Activated CD4-positive, alpha-beta T cell treated with anti-CD3 and anti-CD28 coated beads for 36 hours (primary cell): ENCODE measurements at regions not wholly inside any gene's neighbourhood (a gene's known extent, or its start where the extent isn't known, plus 50 kb on each side); places are given as distances from the start of the nearest gene placed in this dataset.

Source experiments
- ATAC-seq: fragments of 200-7000 bp; cut with Tn5 transposase; one replicate; pipeline ENCODE4 v1.10.0; 2021; ENCODE audit warnings: mild to moderate bottlenecking, moderate library complexity
- CTCF ChIA-PET: fragments of 350-600 bp; sonication (Branson Sonifier 250); formaldehyde crosslinking; loops from one replicate; lab custom pipeline; 2021; ENCODE audit warnings: antibody characterized with exemption; lab: Charles Lee
- POLR2A ChIA-PET: fragments of 350-600 bp; sonication (Branson Sonifier 250); formaldehyde crosslinking; loops from one replicate; lab custom pipeline; 2021; ENCODE audit warnings: antibody characterized with exemption, inconsistent platforms; lab: Charles Lee
- DNase-seq: peaks from one replicate; pipeline ENCODE4 v3.0.0-alpha.2; 2020
- H3K27ac Mint-ChIP-seq: one replicate; pipeline ENCODE4 v1.8.0; 2021; ENCODE audit warnings: mixed read lengths
- H3K27me3 Mint-ChIP-seq: one replicate; pipeline ENCODE4 v1.8.0; 2021; ENCODE audit warnings: mixed read lengths
- H3K36me3 Mint-ChIP-seq: one replicate; pipeline ENCODE4 v1.8.0; 2021; ENCODE audit warnings: low read depth, mixed read lengths
- H3K4me1 Mint-ChIP-seq: one replicate; pipeline ENCODE4 v1.8.0; 2021; ENCODE audit warnings: mixed read lengths
- H3K4me3 Mint-ChIP-seq: one replicate; pipeline ENCODE4 v1.8.0; 2021; ENCODE audit warnings: mild to moderate bottlenecking, moderate library complexity, mixed read lengths
- H3K9me3 Mint-ChIP-seq: one replicate; pipeline ENCODE4 v1.8.0; 2021; ENCODE audit warnings: low read depth, mixed read lengths
- intact Hi-C, 2 experiments: fragments of 100-400 bp; cut with DNase I in 1 of 2; cut with micrococcal nuclease in 1 of 2; formaldehyde crosslinking; loops; one replicate each; pipeline versions ENCODE4 v1.14.2 to v1.15.1; 2022 to 2024; cut with DNase I, micrococcal nuclease

GRCh38 chr12:59873136-59873535 lies 277.3 kb downstream of the SLC16A7 start:
- Mint-ChIP-seq H3K36me3 (no peaks in the 10 kb centered on the region), H3K9me3 (peaks cover 4% of the 10 kb centered on the region), H3K27ac (no peak overlapping the region), H3K4me3 (no peak overlapping the region), H3K4me1 (no peaks in the 10 kb centered on the region), H3K27me3 (no peaks in the 10 kb centered on the region)
- DNase-seq: no peak
- intact Hi-C loops: no loop called here
- ChIA-PET POLR2A (no interaction called here), CTCF (no interaction called here)
- no peak for ATAC-seq

- intact Hi-C loops: no loop called here
- ATAC-seq (no peak), DNase-seq (no peak)
- no peaks in the 10 kb centered on the region for H3K36me3 Mint-ChIP-seq
- no peaks in the 10 kb centered on the region for H3K4me1 Mint-ChIP-seq
- H3K4me3 Mint-ChIP-seq: no peak overlapping the region
- ChIA-PET POLR2A (no interaction called here), CTCF (interaction anchor here (0.5 kb wide), 1 partner anchor 1298 kb away, joined by 3 read pairs; no protein-coding TSS in a partner anchor)
- no peaks in the 10 kb centered on the region for H3K27me3 Mint-ChIP-seq
- H3K27ac Mint-ChIP-seq: no peak overlapping the region
- H3K9me3 Mint-ChIP-seq: peaks cover 4% of the 10 kb centered on the region
Observed at GRCh38 chr12:59874781-59875180, 279.0 kb downstream of the SLC16A7 start.

GRCh38 chr12:59886131-59886733 lies 290.4 kb downstream of the SLC16A7 start:
- no peaks in the 10 kb centered on the region for H3K27me3 Mint-ChIP-seq
- H3K36me3 Mint-ChIP-seq: no peaks in the 10 kb centered on the region

GRCh38 chr12:59887178-59887577 lies 291.3 kb downstream of the SLC16A7 start:
- Mint-ChIP-seq H3K27ac (no peak overlapping the region), H3K27me3 (no peaks in the 10 kb centered on the region), H3K36me3 (no peaks in the 10 kb centered on the region), H3K9me3 (no peaks in the 10 kb centered on the region), H3K4me1 (no peaks in the 10 kb centered on the region), H3K4me3 (no peak overlapping the region)
- intact Hi-C loops: no loop called here
- ATAC-seq (no peak), DNase-seq (no peak)
- CTCF ChIA-PET: interaction anchor here (0.7 to 1.8 kb wide), 2 partner anchors 11 to 14 kb away, joined by 3 to 8 read pairs; no protein-coding TSS in a partner anchor
- POLR2A ChIA-PET: no interaction called here

More at GRCh38 chr12:59886131-59886733, 290.4 kb downstream of the SLC16A7 start:
- no peak for DNase-seq
- ATAC-seq: no peak
- H3K9me3 Mint-ChIP-seq: no peaks in the 10 kb centered on the region
- POLR2A ChIA-PET: no interaction called here
- intact Hi-C loops: no loop called here
- H3K4me1 Mint-ChIP-seq: no peaks in the 10 kb centered on the region
- no peak overlapping the region for H3K27ac Mint-ChIP-seq
- CTCF ChIA-PET: interaction anchor here (1.8 kb wide), 1 partner anchor 10 kb away, joined by 8 read pairs; no protein-coding TSS in a partner anchor
- H3K4me3 Mint-ChIP-seq: no peak overlapping the region

- Mint-ChIP-seq H3K4me3 (no peak overlapping the region), H3K27ac (no peak overlapping the region), H3K36me3 (no peaks in the 10 kb centered on the region), H3K4me1 (no peaks in the 10 kb centered on the region), H3K9me3 (no peaks in the 10 kb centered on the region), H3K27me3 (no peaks in the 10 kb centered on the region)
- ATAC-seq (no peak), DNase-seq (no peak)
- POLR2A ChIA-PET: no interaction called here
- CTCF ChIA-PET: interaction anchor here (0.8 kb wide), 1 partner anchor 14 kb away, joined by 3 read pairs; no protein-coding TSS in a partner anchor
- intact Hi-C loops: no loop called here
Observed at GRCh38 chr12:59890896-59891579, 295.2 kb downstream of the SLC16A7 start.

GRCh38 chr12:59895166-59895775 lies 299.4 kb downstream of the SLC16A7 start:
- H3K4me3 Mint-ChIP-seq: no peak overlapping the region
- CTCF ChIA-PET: no interaction called here
- H3K36me3 Mint-ChIP-seq: no peaks in the 10 kb centered on the region
- no peaks in the 10 kb centered on the region for H3K4me1 Mint-ChIP-seq
- H3K27me3 Mint-ChIP-seq: no peaks in the 10 kb centered on the region
- DNase-seq (no peak), ATAC-seq (no peak)
- POLR2A ChIA-PET: no interaction called here
- no peak overlapping the region for H3K27ac Mint-ChIP-seq
- intact Hi-C loops: no loop called here
- H3K9me3 Mint-ChIP-seq: no peaks in the 10 kb centered on the region

- intact Hi-C loops: no loop called here
- no peak overlapping the region for H3K27ac Mint-ChIP-seq
- DNase-seq (no peak), ATAC-seq (no peak)
- ChIA-PET CTCF (no interaction called here), POLR2A (no interaction called here)
- H3K36me3 Mint-ChIP-seq: no peaks in the 10 kb centered on the region
- no peak overlapping the region for H3K4me3 Mint-ChIP-seq
- no peaks in the 10 kb centered on the region for H3K4me1 Mint-ChIP-seq
- no peaks in the 10 kb centered on the region for H3K27me3 Mint-ChIP-seq
- no peaks in the 10 kb centered on the region for H3K9me3 Mint-ChIP-seq
Observed at GRCh38 chr12:59904874-59905521, 309.2 kb downstream of the SLC16A7 start.

- H3K4me3 Mint-ChIP-seq: no peak overlapping the region
- H3K36me3 Mint-ChIP-seq: no peaks in the 10 kb centered on the region
- POLR2A ChIA-PET: no interaction called here
- intact Hi-C loops: no loop called here
- no peak overlapping the region for H3K27ac Mint-ChIP-seq
- ATAC-seq: no peak
- CTCF ChIA-PET: no interaction called here
- no peaks in the 10 kb centered on the region for H3K4me1 Mint-ChIP-seq
- no peaks in the 10 kb centered on the region for H3K27me3 Mint-ChIP-seq
- DNase-seq: no peak
- no peaks in the 10 kb centered on the region for H3K9me3 Mint-ChIP-seq
Observed at GRCh38 chr12:59911516-59911915, 315.7 kb downstream of the SLC16A7 start.

- ChIA-PET CTCF (no interaction called here), POLR2A (no interaction called here)
- Mint-ChIP-seq H3K4me1 (no peaks in the 10 kb centered on the region), H3K36me3 (no peaks in the 10 kb centered on the region), H3K27me3 (no peaks in the 10 kb centered on the region), H3K27ac (no peak overlapping the region), H3K9me3 (peaks cover 2% of the 10 kb centered on the region), H3K4me3 (no peak overlapping the region)
- ATAC-seq: no peak
- DNase-seq: no peak
- intact Hi-C loops: no loop called here
Observed at GRCh38 chr12:59916988-59917387, 321.2 kb downstream of the SLC16A7 start.

GRCh38 chr12:59927032-59927431 lies 331.2 kb downstream of the SLC16A7 start:
- ATAC-seq: no peak
- Mint-ChIP-seq H3K4me3 (no peak overlapping the region), H3K27ac (no peak overlapping the region), H3K9me3 (no peaks in the 10 kb centered on the region), H3K36me3 (no peaks in the 10 kb centered on the region), H3K4me1 (no peaks in the 10 kb centered on the region), H3K27me3 (no peaks in the 10 kb centered on the region)
- CTCF ChIA-PET: no interaction called here
- POLR2A ChIA-PET: no interaction called here
- DNase-seq: no peak
- intact Hi-C loops: no loop called here

GRCh38 chr12:59928416-59928815 lies 332.6 kb downstream of the SLC16A7 start:
- Mint-ChIP-seq H3K9me3 (no peaks in the 10 kb centered on the region), H3K27ac (no peak overlapping the region), H3K4me3 (no peak overlapping the region), H3K36me3 (no peaks in the 10 kb centered on the region), H3K27me3 (no peaks in the 10 kb centered on the region), H3K4me1 (no peaks in the 10 kb centered on the region)
- ATAC-seq (no peak), DNase-seq (no peak)
- intact Hi-C loops: no loop called here
- CTCF ChIA-PET: no interaction called here
- POLR2A ChIA-PET: no interaction called here
